ENCODE measurements at regions not wholly inside any gene's neighbourhood (a gene's known extent, or its start where the extent isn't known, plus 50 kb on each side); places are given as distances from the start of the nearest gene placed in this dataset.
"Not testable (repeated sequence)": the region's sequence is repeated elsewhere in the genome, so short reads cannot be mapped to it uniquely, and the experiment has no call there.

DNA sequence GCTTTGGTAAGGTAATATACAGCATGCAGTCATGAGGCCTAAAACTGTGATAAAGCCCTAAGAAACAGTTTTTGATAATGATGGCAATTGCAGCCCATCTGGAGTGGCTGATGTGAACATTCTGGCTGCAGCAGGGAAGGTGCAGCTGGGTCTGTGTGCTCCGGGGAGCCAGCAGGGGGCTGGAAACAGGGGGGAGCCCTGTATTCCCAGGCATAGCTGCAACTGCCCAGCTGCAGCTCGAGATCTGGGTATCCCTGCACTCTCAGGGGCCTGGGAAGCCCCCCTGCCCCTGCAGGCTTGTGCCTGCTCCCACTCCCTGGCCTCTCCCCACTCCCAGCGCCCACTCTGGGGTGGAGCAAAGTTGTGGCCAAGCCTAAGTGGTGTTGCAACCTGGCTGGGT is 95.6 kb downstream of the RRAGB start:
- DNase-seq (ENCODE audit: low read depth in 2 of 2), result no peak

DNA sequence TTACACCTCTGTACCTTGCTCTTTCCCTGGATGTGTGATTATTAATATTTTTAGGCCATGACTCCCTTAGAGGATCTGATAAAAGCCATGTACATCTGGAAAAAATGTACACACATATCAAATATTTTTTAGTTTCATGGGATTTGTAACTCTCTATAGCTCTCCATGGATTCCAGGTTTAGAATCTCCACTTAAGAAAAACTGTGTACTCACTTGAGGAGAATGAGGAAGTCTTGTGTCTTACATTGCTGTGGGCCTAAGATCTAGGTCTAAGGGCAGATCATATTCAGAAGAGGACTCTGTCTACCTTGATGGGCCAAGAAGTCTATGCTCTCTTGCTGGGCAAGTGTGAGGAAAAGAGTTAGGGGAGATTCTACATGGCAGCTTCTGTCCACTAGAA is 98.0 kb downstream of the RRAGB start:
- DNase-seq (ENCODE audit: low read depth in 2 of 2), result no peak

DNA sequence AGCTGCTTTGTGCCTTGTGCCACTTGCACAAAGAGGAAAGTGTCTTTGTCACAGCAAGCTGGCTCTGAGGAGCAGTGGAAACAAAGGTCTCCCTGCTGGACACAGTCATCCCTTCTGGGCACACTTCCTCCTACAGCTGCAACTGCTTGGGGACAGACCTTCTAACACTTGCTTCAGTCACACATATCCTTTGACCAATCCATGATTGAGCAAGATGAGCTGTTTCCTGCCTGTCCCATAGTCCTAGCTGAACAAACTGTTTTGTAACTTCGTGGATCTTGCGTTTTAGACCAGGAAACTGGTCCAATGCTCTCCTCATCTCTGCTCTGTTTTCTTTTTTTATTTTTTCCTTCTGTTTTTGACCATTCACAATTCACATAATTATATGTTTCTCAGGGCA is 98.5 kb downstream of the RRAGB start:
- no peak for DNase-seq (ENCODE audit: low read depth in 2 of 2)

DNA sequence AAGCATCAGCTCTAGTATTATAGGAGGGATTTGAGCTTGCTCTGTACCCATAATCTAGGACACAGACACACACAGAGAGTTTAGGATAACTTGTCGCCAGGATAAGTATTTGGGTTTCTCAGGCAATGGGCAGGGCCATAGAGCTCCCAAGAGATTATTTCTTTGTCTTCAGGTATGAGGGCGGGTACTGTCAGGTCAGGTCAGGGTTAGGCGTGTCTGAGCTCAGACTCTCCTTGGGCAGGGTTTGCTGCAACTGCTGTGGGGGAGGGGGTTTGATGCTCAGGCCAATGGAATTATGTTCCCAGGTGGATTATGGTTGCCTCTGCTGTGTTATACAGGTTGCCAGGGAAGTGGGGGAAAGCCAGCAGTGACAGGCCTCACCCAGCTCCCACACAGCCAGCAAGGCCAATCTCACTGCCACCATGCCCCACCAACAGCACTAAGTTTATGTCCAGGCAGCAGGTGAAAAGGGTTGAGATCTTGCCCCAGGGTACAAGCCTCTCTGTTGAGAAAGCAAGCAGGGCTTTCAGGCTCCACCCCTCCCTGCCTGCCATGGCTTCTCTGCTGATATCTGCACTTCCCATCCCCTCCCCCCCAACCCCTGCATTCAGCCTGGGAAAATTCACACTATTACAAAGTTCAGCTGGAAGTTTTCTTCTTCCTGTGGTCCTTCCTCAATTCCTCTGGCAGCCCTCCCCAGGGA is 101.3 kb downstream of the RRAGB start:
- no peak for DNase-seq (ENCODE audit: low read depth in 2 of 2)

DNA sequence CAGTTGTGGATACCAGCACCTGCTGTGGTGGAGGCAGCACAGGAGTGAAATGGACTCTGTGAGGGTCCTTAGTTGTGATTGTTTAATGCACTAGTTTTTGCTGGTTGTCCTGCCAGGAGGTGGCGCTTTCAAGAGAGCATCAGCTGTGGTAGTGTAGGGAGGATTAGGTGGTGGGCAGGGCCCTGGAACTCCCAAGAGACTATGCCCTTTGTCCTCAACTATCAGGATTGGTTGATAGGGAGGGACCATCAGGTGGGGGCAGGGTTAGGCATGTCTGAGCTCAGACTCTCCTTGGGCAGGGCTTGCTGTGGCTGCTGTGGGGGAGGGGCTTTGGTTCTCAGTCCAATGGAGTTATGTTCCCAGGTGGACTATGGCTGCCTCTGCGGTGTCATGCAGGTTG is 121.9 kb downstream of the RRAGB start:
- DNase-seq (ENCODE audit: low read depth in 2 of 2), result no peak

DNA sequence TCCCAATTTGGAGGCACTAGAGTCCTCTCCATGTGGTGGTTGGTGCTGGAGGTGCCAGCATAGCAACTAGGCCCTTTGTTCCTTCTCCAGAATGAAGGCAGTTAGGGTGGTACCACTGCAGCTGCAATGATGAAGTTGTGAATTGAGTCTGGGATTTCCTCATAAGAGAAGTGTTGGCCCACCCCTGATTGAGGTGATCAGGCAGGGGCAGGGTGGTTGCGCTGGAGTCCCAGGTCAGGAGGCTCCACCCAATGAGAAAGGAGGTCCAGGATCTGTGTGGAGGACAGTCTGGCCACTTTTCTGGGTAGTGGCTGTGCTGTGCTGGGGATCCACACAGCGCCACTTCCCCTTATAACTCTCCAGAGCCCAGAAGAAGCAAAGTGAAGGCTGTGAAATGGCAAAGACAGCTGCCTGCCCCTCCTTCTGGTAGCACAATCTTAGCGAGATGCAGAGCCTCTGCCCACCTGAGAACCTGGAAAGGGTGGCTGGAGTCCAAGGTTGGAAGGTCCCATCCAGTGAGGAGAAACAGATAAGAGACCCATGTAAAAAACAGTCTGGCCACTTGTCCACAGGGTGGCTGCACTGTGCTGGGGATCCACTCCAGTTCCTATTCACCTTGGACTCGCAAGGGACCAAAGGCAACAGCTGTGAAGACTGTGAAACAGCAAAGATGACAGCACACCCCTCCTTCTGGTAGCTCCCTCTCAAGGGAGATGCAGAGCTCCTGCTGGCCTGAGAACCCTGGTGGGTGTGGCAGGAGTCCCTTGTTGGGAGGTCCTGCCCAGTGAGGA is 124.6 kb downstream of the RRAGB start:
- DNase-seq (ENCODE audit: low read depth in 2 of 2), result no peak

DNA sequence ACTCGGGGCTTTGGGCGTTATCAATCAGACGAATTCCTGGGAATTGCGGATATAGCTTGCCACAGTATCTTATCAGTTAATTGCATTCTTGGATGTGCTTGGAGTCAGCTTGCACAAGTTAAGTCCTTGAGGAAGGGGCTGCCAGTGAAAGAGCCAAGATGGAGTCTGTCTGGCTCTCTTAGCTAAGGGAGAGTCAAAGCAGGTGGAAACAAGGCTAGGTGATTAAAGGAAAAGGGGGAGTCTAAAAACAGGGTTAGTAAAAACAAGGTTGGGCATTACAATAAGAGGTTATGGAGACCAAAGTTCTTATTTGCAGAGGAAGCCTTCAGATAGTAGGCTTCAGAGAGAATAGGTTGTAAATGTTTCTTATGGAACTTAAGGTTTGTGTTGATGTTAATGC is 149.2 kb downstream of the RRAGB start:
- not testable (repeated sequence) for DNase-seq (ENCODE audit: low read depth in 2 of 2)

DNA sequence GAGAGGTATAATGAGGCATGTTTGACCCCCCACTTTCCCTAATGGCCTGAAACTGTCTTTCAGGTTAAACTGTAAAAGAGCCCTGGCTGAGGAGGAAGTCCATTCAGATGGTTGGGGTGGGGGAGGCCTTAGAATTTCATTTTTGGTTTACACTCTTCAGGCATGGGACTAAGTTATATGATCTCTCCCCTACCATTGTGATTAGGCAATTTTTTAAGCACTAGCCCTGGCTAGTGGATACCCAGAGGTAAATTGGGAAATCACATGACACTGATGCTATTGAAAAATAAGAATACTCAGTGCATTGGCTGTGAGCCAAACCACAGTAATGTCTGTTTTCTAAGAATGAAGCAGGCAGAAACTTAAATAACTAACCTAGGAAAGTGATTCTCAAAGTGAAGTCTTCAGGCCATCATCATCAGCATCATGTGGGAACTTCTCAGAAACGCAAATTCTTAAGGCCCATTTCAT is 149.7 kb downstream of the RRAGB start:
- DNase-seq (ENCODE audit: low read depth in 2 of 2), result no peak

DNA sequence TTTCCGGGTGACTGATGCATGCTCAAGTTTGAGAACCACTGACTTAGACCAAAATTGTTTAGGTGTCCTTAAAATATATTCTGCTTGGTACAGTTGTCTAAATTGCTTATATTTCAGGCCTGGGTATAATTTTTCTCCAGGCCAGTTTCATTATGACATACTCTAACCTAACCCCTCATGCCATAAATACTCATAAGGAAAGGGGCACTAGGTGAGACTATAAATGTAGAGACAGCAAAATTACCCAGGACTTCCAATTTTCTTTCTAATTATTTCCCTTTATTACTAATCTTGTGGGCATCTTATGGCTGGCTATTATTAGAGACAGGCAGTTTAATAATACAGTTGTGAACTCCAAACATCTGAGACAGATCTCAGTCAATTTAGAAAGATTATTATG is 150.2 kb downstream of the RRAGB start:
- DNase-seq (ENCODE audit: low read depth in 2 of 2), result no peak

DNA sequence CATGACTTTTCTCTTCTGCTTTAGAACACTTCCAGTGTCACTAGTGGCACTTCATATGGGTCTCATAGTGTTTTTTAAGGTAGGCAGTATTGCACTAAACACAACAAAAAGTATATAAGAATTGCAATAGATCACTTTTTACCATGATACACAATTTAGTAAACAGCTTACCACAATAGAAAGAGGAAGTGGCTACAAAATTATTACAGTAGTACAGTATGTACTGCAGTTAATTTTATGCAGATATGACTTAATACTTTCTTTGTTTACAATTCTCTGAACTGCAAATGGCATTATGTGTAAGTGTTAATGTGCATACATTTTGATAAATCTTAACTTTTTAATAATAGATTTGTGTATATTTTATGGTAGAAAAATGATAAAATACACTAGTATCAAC is 157.3 kb downstream of the RRAGB start:
- DNase-seq (ENCODE audit: low read depth in 2 of 2), result no peak

DNA sequence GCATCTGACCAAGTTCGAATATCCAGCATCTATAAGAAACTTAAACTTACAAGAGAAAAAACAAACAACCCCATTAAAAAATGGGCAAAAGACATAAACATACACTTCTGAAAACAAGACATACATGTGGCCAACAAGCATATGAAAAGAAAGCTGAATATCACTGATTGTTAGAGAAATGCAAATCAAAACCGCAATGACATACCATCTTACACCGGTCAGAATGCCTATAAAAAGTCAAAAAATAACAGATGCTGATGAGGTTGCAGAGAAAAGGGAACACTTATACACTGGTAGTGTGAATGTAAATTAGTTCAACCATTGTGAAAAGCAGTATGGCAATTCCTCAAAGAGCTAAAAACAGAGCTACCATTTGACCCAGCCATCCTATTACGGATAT is 166.0 kb downstream of the RRAGB start:
- DNase-seq (ENCODE audit: low read depth in 2 of 2), result not testable (repeated sequence)

DNA sequence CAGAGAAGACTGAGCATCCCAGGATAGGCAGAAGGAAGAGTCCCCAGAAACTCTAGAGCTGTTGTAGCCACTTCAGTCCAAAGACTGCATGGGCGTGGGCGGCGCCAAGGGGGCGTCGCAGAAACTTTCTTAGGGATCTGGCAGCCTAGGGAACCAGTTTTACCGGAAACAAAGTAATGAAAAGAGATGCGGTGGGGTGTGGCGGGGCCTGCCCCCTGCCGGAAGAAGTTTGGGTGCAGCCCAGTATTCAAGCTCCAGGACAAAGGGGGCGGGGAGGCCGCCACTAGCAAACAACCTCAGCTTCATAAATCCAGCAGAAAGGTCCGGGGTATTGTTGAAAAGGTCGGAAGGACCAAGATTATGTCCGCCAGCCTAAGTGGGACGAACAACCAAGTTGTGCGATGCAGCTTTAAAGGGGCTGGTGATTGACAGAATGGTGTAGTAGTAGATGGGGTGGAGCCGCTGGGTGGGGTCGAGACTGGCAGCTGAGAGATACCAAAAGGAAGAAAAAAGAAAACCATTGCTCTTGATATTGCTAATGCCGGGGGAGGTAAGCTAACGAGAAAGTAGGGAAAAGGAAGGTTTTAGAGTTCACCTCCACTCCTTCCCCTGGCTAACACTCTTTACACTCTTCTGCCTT is 190.5 kb downstream of the RRAGB start:
- DNase-seq (ENCODE audit: low read depth in 2 of 2), result peak in 1 of 2 donors; percentile 5

DNA sequence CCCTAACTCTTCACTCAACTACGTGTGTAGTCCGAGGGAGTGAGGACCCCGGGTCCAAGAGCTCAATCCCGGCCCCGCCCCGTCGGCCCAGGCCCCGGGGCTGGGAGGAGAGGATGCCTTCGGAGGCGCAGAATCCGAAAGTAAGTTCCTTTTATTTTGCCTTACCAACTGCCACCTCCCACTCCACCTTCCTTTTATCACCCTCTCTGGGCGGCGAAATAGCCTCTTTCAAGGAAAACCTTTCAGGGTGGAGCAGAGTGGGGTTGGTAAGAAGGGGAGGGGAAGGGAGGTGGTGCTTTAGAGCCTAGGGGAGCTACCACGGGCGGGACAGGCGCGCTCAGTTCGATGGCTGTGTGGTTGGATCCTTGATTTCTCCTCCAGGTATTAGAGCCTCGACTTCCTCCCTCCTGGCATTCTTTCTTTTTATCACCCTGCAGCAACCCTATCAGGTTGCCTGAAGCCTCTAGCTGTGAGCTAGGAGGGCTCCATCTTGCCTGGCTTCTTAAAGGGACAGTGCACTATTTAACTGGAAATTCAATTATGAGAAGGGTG is 191.2 kb downstream of the RRAGB start:
- no peak for DNase-seq (ENCODE audit: low read depth in 2 of 2)

DNA sequence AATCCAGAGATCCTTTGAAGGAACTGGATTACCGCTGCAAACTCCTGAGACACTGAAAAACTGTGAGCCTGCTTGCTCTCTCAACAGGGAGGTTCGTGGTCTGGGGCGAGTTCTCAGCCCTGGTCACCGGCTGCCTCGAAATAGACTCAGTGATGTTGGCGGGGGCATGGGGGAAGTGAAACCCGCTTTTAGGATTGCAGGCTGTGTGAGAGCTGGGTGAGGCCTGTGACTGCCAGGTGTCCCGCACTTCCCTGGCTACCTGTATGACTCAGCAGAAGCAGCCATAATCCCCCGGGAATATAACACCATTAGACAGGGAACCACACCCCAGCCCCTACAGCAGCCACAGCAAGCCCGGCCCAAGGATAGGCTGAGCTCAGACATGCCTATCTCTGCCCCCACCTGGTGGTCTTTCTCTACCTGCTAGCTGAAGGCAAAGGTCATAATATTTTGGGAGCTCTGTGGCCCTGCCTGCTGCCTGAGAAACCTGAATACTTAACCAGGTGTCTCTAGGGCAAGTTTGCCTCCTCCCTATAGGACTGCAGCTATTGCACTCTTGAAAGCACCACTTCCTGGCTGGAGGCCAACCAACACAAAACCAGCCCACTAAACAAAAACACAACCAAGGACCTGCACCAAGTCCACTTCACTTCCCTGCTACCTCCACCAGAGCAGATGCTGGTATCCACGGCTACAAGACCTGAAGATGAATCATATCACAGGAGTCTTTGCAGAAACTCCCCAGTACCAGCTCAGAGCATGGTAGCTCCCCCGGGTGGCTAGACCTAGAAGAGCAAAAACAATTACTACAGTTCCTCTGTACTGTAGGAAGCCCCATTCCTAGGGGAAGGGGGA is 202.0 kb downstream of the RRAGB start:
- DNase-seq (ENCODE audit: low read depth in 2 of 2), result no peak

DNA sequence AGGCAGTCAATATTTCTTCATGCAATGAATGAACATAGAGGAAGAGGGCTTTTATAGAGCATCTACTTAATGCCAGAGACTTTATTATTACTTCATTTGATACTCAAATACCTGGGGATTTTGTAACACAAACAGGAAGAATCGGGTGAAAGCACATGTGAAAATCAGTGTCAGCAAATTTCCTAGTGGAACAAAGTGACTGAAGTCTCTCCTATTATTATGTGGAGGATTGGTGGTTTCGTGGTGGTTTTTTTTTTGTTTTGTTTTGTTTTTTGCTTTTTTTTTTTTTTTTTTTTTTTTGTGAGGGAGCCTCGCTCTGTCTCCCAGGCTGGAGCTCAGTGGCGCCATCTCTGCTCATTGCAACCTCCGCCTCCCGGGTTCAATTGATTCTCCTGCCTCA is 207.0 kb downstream of the RRAGB start:
- no peak for DNase-seq (ENCODE audit: low read depth in 2 of 2)

DNA sequence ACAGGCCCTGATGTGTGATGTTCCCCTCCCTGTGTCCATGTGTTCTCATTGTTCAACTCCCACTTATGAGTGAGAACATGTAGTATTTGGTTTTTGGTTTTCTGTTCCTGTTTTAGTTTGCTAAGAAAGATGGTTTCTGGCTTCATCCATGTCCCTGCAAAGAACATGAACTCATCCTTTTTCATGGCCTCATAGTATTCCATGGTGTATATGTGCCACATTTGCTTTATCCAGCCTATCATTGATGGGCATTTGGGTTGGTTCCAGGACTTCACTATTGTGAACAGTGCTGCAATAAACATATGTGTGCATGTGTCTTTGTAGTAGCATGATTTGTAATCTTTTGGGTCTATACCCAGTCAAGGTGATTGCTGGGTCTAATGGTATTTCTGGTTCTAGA is 211.0 kb downstream of the RRAGB start:
- DNase-seq (ENCODE audit: low read depth in 2 of 2), result not testable (repeated sequence)
